UCSD-AML1 (cell line): ENCODE measurements at regions not wholly inside any gene's neighbourhood (a gene's known extent, or its start where the extent isn't known, plus 50 kb on each side); places are given as distances from the start of the nearest gene placed in this dataset.

Experiments
- DNase-seq: peaks from one replicate; lab custom pipeline; 2025; ENCODE audit not compliant: unreplicated experiment; lab: John Stamatoyannopoulos, UW

- DNase-seq, result no peak
Measured at GRCh38 chr3:66744521-66744920, 243.7 kb upstream of the LRIG1 start.

- no peak for DNase-seq
Measured at GRCh38 chr3:66744986-66745385, 244.2 kb upstream of the LRIG1 start.

GRCh38 chr3:66747261-66747660 is 246.4 kb upstream of the LRIG1 start:
- no peak for DNase-seq

GRCh38 chr3:66747696-66748095 is 246.9 kb upstream of the LRIG1 start:
- no peak for DNase-seq

GRCh38 chr3:66748175-66748876 is 247.5 kb upstream of the LRIG1 start:
- DNase-seq, result no peak

GRCh38 chr3:66751842-66752241 is 246.3 kb upstream of the KBTBD8 start:
- DNase-seq, result no peak

GRCh38 chr3:66753670-66754069 is 244.4 kb upstream of the KBTBD8 start:
- DNase-seq, result no peak

GRCh38 chr3:66754613-66755012 is 243.5 kb upstream of the KBTBD8 start:
- no peak for DNase-seq

GRCh38 chr3:66755924-66756323 is 242.2 kb upstream of the KBTBD8 start:
- DNase-seq, result no peak

- no peak for DNase-seq
Measured at GRCh38 chr3:66756468-66757036, 241.6 kb upstream of the KBTBD8 start.

GRCh38 chr3:66761093-66761780 is 236.9 kb upstream of the KBTBD8 start:
- DNase-seq, result no peak

- DNase-seq, result no peak
Measured at GRCh38 chr3:66762916-66763693, 235.0 kb upstream of the KBTBD8 start.

- no peak for DNase-seq
Measured at GRCh38 chr3:66778107-66778506, 220.0 kb upstream of the KBTBD8 start.

GRCh38 chr3:66778777-66779176 is 219.3 kb upstream of the KBTBD8 start:
- no peak for DNase-seq

GRCh38 chr3:66785191-66785909 is 212.8 kb upstream of the KBTBD8 start:
- DNase-seq, result no peak

GRCh38 chr3:66789580-66790237 is 208.4 kb upstream of the KBTBD8 start:
- no peak for DNase-seq

- no peak for DNase-seq
Measured at GRCh38 chr3:66792086-66792485, 206.0 kb upstream of the KBTBD8 start.

- no peak for DNase-seq
Measured at GRCh38 chr3:66795365-66795764, 202.7 kb upstream of the KBTBD8 start.

GRCh38 chr3:66796343-66796742 is 201.8 kb upstream of the KBTBD8 start:
- no peak for DNase-seq

GRCh38 chr3:66797889-66798560 is 200.1 kb upstream of the KBTBD8 start:
- no peak for DNase-seq
